H9 (cell line): ENCODE measurements at regions not wholly inside any gene's neighbourhood (a gene's known extent, or its start where the extent isn't known, plus 50 kb on each side); places are given as distances from the start of the nearest gene placed in this dataset.

Experiments
- DNase-seq: peaks from one replicate; pipeline ENCODE4 v3.0.0-alpha.2; 2017
- H2AFZ ChIP-seq: one replicate; pipeline ENCODE4 v1.6.1; 2013; ENCODE audit warnings: mild to moderate bottlenecking, low read length, control low read depth, moderate library complexity
- H2AK5ac ChIP-seq: 2 replicates; pipeline ENCODE4 v1.6.1; 2013; ENCODE audit warnings: low read length, control low read depth, mixed read lengths; ENCODE audit not compliant: insufficient read length
- H2BK120ac ChIP-seq: one replicate; pipeline ENCODE4 v1.6.1; 2013; ENCODE audit warnings: low read depth, mild to moderate bottlenecking, low read length, control low read depth, inconsistent platforms; ENCODE audit not compliant: poor library complexity, severe bottlenecking
- H2BK12ac ChIP-seq: 2 replicates; pipeline ENCODE4 v1.6.1; 2013; ENCODE audit warnings: low read length, control low read depth, mixed read lengths, low read depth; ENCODE audit not compliant: insufficient read length
- H2BK15ac ChIP-seq: 2 replicates; pipeline ENCODE4 v1.6.1; 2013; ENCODE audit warnings: low read depth, low read length, control low read depth
- H2BK20ac ChIP-seq: one replicate; pipeline ENCODE4 v1.6.1; 2013; ENCODE audit warnings: low read depth, mild to moderate bottlenecking, low read length, control low read depth, inconsistent platforms; ENCODE audit not compliant: poor library complexity, severe bottlenecking
- H2BK5ac ChIP-seq: 2 replicates; pipeline ENCODE4 v1.6.1; 2013; ENCODE audit warnings: low read length, control low read depth, mixed read lengths; ENCODE audit not compliant: insufficient read length
- H3K14ac ChIP-seq: 2 replicates; pipeline ENCODE4 v1.6.1; 2013; ENCODE audit warnings: low read length, control low read depth; ENCODE audit not compliant: insufficient read depth
- H3K18ac ChIP-seq: 2 replicates; pipeline ENCODE4 v1.6.1; 2013; ENCODE audit warnings: low read depth, mild to moderate bottlenecking, mixed read lengths, low read length, control low read depth; ENCODE audit not compliant: insufficient read length
- H3K23ac ChIP-seq: 2 replicates; pipeline ENCODE4 v1.6.1; 2013; ENCODE audit warnings: low read length, control low read depth, mixed read lengths, low read depth; ENCODE audit not compliant: insufficient read length
- H3K23me2 ChIP-seq: 2 replicates; pipeline ENCODE4 v1.6.1; 2013; ENCODE audit warnings: low read depth, mild to moderate bottlenecking, mixed read lengths, low read length, control low read depth; ENCODE audit not compliant: insufficient read length, poor library complexity, severe bottlenecking
- H3K27ac ChIP-seq: 2 replicates; pipeline ENCODE4 v1.5.1; 2013; ENCODE audit warnings: low read length, control low read depth, mixed read lengths, low read depth; ENCODE audit not compliant: insufficient read length
- H3K27me3 ChIP-seq: 2 replicates; pipeline ENCODE4 v1.6.1; 2013; ENCODE audit warnings: low read length, control low read depth, inconsistent platforms; ENCODE audit not compliant: insufficient read depth
- H3K4ac ChIP-seq: 2 replicates; pipeline ENCODE4 v1.6.1; 2013; ENCODE audit warnings: low read depth, mild to moderate bottlenecking, control low read depth, inconsistent platforms, low read length, moderate library complexity
- H3K4me1 ChIP-seq: 2 replicates; pipeline ENCODE4 v1.6.1; 2013; ENCODE audit warnings: low read length, control low read depth, inconsistent platforms; ENCODE audit not compliant: insufficient read depth
- H3K4me2 ChIP-seq: 2 replicates; pipeline ENCODE4 v1.6.1; 2013; ENCODE audit warnings: low read length, control low read depth, mixed read lengths; ENCODE audit not compliant: insufficient read length, insufficient read depth
- H3K56ac ChIP-seq: 2 replicates; pipeline ENCODE4 v1.6.1; 2013; ENCODE audit warnings: low read depth, mild to moderate bottlenecking, mixed read lengths, low read length, control low read depth; ENCODE audit not compliant: insufficient read length
- H3K79me1 ChIP-seq: 2 replicates; pipeline ENCODE4 v1.6.1; 2013; ENCODE audit warnings: low read depth, mild to moderate bottlenecking, moderate library complexity, low read length, control low read depth, inconsistent platforms; ENCODE audit not compliant: insufficient read depth, poor library complexity, severe bottlenecking
- H3K79me2 ChIP-seq: 2 replicates; pipeline ENCODE4 v1.6.1; 2013; ENCODE audit warnings: low read length, control low read depth, inconsistent platforms; ENCODE audit not compliant: insufficient read depth
- H3K9ac ChIP-seq: 2 replicates; pipeline ENCODE4 v1.6.1; 2013; ENCODE audit warnings: low read length, control low read depth, mixed read lengths; ENCODE audit not compliant: insufficient read length; ENCODE audit errors: extremely low read depth
- H3K9me3 ChIP-seq: one replicate; pipeline ENCODE4 v1.6.1; 2013; ENCODE audit warnings: low read depth, low read length, inconsistent platforms; ENCODE audit not compliant: control insufficient read depth
- H3T11ph ChIP-seq: one replicate; pipeline ENCODE4 v1.6.1; 2013; ENCODE audit warnings: mild to moderate bottlenecking, low read length, control low read depth, inconsistent platforms
- H4K20me1 ChIP-seq: one replicate; pipeline ENCODE4 v1.6.1; 2013; ENCODE audit not compliant: control insufficient read depth, insufficient read length, insufficient read depth
- H4K5ac ChIP-seq: 2 replicates; pipeline ENCODE4 v1.6.1; 2013; ENCODE audit warnings: low read depth, mild to moderate bottlenecking, mixed read lengths, low read length, control low read depth; ENCODE audit not compliant: insufficient read length
- H4K8ac ChIP-seq: replicated peaks from 2 replicates; pipeline ENCODE4 v1.6.1; 2013; ENCODE audit warnings: low read length, control low read depth, mixed read lengths, low read depth; ENCODE audit not compliant: insufficient read length
- H4K91ac ChIP-seq: 2 replicates; pipeline ENCODE4 v1.6.1; 2013; ENCODE audit warnings: low read depth, mild to moderate bottlenecking, moderate library complexity, mixed read lengths, low read length, control low read depth; ENCODE audit not compliant: insufficient read length
- H3K27ac Mint-ChIP-seq, 3 experiments: 2 replicates in 2 of 3; 3 replicates in 1 of 3; pipeline ENCODE4 v1.8.0; 2020 to 2021; ENCODE audit warnings: mixed read lengths in 3 of 3, mild to moderate bottlenecking in 1 of 3, moderate library complexity in 1 of 3
- H3K27me3 Mint-ChIP-seq: 2 replicates; pipeline ENCODE4 v1.8.0; 2021; ENCODE audit warnings: low read depth, mild to moderate bottlenecking, moderate library complexity, mixed read lengths
- H3K36me3 Mint-ChIP-seq, 3 experiments: 2 replicates in 2 of 3; 3 replicates in 1 of 3; pipeline ENCODE4 v1.8.0; 2020 to 2021; ENCODE audit warnings: low read depth in 3 of 3, mixed read lengths in 3 of 3; ENCODE audit not compliant: insufficient read depth in 1 of 3
- H3K4me1 Mint-ChIP-seq, 2 experiments: 2 replicates each; pipeline ENCODE4 v1.8.0; 2020; ENCODE audit warnings: mixed read lengths in 2 of 2
- H3K4me3 Mint-ChIP-seq, 2 experiments: 2 replicates in 1 of 2; 3 replicates in 1 of 2; pipeline ENCODE4 v1.8.0; 2020 to 2021; ENCODE audit warnings: mild to moderate bottlenecking in 2 of 2, mixed read lengths in 2 of 2, moderate library complexity in 1 of 2
- H3K9me3 Mint-ChIP-seq, 2 experiments: 2 replicates in 1 of 2; 3 replicates in 1 of 2; pipeline ENCODE4 v1.8.0; 2020; ENCODE audit warnings: mild to moderate bottlenecking in 2 of 2, mixed read lengths in 2 of 2, moderate library complexity in 1 of 2
- CTCF ChIP-seq: fragments of 200-600 bp; sonication (generic); conservative IDR thresholded peaks from 3 replicates; pipeline ENCODE4 v1.8.0; 2021; ENCODE audit warnings: antibody characterized with exemption, mild to moderate bottlenecking
- WGBS: extraction: QIAGEN DNeasy Blood & Tissue Kit; methylation state at CpG from one replicate; pipeline ENCODE4 v1.1.7; 2013; ENCODE audit warnings: missing lambda C conversion rate, low lambda C conversion rate, mixed read lengths; ENCODE audit not compliant: insufficient read length; ENCODE audit errors: extremely low coverage; 5-methylcytosine and 5-hydroxymethylcytosine counted together

GRCh38 chr14:60575008-60575407, 66.1 kb downstream of the SIX6 start:
- no peaks in the 10 kb centered on the region for H4K20me1 ChIP-seq
- no peaks in the 10 kb centered on the region for H3K9me3 ChIP-seq
- H3K27ac ChIP-seq: no peak overlapping the region
- no CpG with 5 or more reads among the region's 2 CpGs for WGBS
- no peaks in the 10 kb centered on the region for H3K27me3 ChIP-seq
- no peaks in the 10 kb centered on the region for H3K23me2 ChIP-seq
- Mint-ChIP-seq H3K27me3 (no peaks in the 10 kb centered on the region), H3K9me3 (no peaks in the 10 kb centered on the region), H3K4me1 (peaks cover 0 to 4% of the 10 kb centered on the region in 2 experiments; a peak in 2 of 4 replicates), H3K27ac (no peak overlapping the region; a peak in 1 of 7 replicates), H3K4me3 (no peak overlapping the region), H3K36me3 (no peaks in the 10 kb centered on the region)
- no peak overlapping the region for H2AK5ac ChIP-seq
- no peak overlapping the region for H2BK5ac ChIP-seq
- H3K4me2 ChIP-seq: no peak overlapping the region
- no peak overlapping the region for H3K14ac ChIP-seq
- H4K5ac ChIP-seq: no peak overlapping the region
- H3K79me2 ChIP-seq: no peaks in the 10 kb centered on the region
- no peak for TF ChIP-seq CTCF
- no peak overlapping the region for H3K18ac ChIP-seq
- no peak overlapping the region for H2BK120ac ChIP-seq
- peak overlapping the region; percentile 45 for H2AFZ ChIP-seq
- no peak overlapping the region for H2BK12ac ChIP-seq
- H4K91ac ChIP-seq: no peak overlapping the region
- H3K4me1 ChIP-seq: no peaks in the 10 kb centered on the region
- H3K79me1 ChIP-seq: no peaks in the 10 kb centered on the region
- no peak overlapping the region for H3K23ac ChIP-seq
- H4K8ac ChIP-seq: no peak overlapping the region
- no peak overlapping the region for H3T11ph ChIP-seq
- H3K56ac ChIP-seq: no peak overlapping the region
- H2BK20ac ChIP-seq: no peak overlapping the region
- no peak overlapping the region for H2BK15ac ChIP-seq
- DNase-seq: no peak
- no peak overlapping the region for H3K4ac ChIP-seq
- no peak overlapping the region for H3K9ac ChIP-seq
